GM18520 (cell line): ENCODE measurements at regions not wholly inside any gene's neighbourhood (a gene's known extent, or its start where the extent isn't known, plus 50 kb on each side); places are given as distances from the start of the nearest gene placed in this dataset.

Experiments
- ATAC-seq: cut with Tn5 transposase; IDR thresholded peaks from one replicate; pipeline ENCODE4 v1.9.1; 2021; ENCODE audit not compliant: unreplicated experiment

GRCh38 chr4:24303926-24304325 is 280.4 kb downstream of the DHX15 start:
- ATAC-seq, result no peak

DNA sequence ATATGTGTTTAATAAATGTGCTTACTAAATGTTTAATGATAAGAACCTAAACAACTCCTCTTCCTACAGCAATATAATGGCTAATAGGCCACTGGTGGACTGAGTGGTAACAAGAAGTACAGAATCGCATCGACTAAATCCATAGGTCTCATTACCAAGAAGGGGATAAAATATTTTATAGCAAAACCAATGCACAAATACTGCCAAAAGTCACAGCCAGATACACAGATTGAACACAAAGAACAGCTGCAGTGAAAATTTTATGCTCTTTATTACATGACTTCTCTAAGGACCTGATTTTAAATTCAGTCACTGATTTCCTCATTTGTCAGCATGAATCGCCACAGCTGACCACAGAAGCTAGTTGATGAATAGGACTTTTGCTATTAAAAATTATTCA is 285.4 kb downstream of the DHX15 start:
- ATAC-seq, result no peak

DNA sequence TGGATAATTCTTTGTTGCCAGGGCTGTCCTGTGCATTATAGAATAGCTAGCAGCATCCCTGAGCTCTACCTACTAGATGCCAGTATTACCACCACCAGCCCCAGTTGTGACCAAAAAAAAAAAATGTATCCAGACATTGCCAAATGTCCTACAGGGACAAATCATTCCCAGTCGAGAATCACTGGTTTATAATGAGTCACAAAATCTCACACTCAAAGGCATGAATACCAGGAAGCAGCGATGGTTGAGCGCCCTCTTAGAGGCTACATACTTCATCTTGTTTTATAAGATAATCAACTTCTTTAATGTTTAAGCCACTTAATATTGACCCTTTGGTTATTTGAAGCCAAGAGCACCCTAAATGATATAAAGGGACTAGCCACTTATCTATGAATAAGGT is 297.3 kb downstream of the DHX15 start:
- ATAC-seq, result no peak

GRCh38 chr4:24285759-24286158 is 298.6 kb downstream of the DHX15 start:
- ATAC-seq, result no peak

GRCh38 chr4:24282446-24282845 is 301.9 kb downstream of the DHX15 start:
- ATAC-seq, result no peak

- ATAC-seq, result no peak
These were observed 304.4 kb downstream of the DHX15 start for GRCh38 chr4:24279911-24280375.

GRCh38 chr4:24279469-24279868 is 304.9 kb downstream of the DHX15 start:
- no peak for ATAC-seq

GRCh38 chr4:24278693-24279092 is 305.7 kb downstream of the DHX15 start:
- ATAC-seq, result no peak

DNA sequence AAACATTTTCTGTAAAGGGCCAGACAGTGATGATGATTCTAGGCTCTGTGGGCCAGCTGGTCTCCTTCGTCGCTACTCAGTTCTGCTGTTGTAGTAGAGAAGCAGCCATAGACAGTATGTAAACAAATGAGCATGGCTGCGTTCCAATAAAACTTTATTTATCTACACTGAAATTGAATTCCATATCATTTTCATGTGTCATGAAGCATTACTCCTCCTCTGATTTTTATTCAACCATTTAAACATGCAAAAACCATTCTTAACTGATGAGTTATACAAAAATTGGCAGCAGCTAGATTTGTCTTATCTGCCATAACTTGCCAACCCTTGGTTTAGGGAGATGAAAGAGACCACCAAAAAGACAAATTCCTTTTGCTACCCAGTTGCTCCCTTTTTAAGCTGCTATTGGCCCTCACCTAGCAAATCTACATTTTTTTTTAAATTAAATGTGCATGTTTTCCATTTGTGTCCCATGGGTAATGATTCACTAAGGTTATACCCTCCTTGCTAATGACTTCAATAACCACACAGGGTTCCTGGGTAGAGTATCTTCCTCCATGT is 309.9 kb downstream of the DHX15 start:
- no peak for ATAC-seq

DNA sequence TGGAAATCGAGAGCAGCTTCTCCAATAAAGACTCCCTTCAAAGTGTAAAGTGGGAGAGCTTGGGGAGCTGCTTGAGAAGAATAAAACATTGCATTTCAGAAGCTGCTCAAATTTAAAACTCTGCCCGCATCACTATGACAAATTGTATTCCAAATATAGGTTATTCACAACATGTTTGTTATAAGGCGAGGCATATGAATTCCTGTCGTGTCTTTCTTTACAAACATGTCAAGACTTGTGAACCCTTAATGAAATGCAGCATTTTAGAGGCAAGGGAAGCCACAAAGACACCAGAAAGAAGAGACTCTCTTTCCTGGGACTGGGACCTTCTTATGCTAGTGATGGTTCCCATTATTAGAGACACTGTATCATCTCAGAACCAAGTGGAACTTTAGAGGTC is 311.2 kb downstream of the DHX15 start:
- no peak for ATAC-seq

GRCh38 chr4:24266951-24267722 is 317.2 kb downstream of the DHX15 start:
- ATAC-seq, result no peak

DNA sequence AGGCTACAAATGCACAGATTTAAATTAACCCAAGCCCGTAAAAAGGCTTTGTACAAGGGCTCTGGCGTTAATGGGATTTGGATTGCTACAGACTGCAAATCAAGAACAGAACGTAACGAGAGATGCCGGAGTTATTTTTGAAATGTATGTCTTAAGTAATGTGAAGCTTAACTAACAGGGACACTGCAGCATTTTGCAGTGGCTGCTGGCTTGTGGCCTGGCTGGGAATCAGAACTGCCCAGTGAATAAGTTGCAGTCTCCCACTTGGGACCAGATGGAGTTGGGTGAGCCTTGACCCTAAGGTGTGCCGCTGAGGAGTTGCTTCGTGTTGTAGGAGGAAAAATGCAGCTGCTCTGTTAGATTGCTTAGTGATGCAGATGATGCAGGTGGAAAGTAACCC is 318.4 kb downstream of the DHX15 start:
- ATAC-seq, result no peak

- no peak for ATAC-seq
These were observed 321.7 kb downstream of the DHX15 start for GRCh38 chr4:24262616-24263015.

GRCh38 chr4:24262084-24262483 is 322.3 kb downstream of the DHX15 start:
- no peak for ATAC-seq

- ATAC-seq, result no peak
These were observed 323.3 kb downstream of the DHX15 start for GRCh38 chr4:24260923-24261564.

DNA sequence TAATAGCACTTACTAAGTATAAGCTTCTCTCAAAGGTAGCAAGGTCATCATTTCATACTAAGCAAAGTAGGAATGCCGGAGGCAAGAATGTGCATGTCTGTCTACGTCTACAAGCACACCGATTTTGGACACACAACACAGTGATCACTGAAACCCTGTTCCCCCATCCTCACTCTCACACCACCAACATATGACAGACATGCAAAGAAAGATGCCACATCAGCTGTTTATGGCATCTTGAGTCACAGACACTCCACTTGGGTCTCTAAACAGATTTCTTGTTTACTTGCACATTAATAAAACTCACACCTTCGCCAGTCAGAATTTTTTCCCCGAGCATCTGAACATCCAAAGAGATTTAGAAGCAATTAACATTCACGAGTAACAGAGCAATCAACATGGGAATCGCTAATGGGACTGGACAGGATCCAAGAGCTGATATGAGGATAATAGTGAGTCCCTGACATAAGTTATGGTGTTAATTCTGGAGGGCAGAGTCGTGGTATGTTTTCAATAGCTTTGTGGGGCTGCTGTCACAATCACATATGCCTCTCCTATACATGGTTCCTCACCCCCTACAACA is 324.1 kb downstream of the DHX15 start:
- ATAC-seq, result no peak

DNA sequence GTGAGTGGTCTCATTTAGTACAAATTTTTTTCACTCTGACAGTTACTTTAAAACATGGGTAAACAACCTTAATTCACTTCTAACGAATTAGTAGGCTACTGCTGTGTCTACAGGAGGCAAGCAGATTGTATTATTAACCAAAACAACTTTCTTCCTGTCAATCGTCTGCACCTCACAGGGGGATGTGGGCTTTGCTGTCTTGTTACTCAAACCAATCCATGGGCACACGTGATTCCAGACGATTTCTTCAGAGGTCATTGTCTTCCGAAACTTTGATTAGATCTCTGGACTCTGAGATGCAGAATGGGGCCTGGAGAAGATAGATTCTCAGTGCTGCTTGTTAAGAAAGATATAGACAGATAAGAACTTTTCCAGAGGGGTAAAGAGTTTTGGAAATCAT is 327.8 kb downstream of the DHX15 start:
- ATAC-seq, result no peak

DNA sequence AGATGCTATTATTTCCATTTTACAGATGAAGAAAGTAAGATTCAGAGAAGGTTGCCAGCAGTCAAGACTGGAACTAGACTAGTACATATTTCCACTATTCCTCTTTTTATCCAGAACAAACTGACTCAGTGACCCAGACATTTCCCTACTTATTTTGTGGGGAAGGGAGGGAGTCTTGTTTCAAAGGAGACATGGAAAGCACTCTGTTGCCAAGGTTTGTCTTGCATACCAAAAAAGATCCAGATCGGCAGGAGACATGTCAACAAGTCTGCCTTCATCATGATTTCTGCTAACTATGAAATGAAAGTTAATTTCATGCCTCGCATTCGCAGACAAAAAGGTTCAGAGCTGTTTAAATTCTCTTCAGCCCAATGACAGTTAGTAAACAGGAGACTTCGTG is 328.3 kb downstream of the DHX15 start:
- no peak for ATAC-seq

DNA sequence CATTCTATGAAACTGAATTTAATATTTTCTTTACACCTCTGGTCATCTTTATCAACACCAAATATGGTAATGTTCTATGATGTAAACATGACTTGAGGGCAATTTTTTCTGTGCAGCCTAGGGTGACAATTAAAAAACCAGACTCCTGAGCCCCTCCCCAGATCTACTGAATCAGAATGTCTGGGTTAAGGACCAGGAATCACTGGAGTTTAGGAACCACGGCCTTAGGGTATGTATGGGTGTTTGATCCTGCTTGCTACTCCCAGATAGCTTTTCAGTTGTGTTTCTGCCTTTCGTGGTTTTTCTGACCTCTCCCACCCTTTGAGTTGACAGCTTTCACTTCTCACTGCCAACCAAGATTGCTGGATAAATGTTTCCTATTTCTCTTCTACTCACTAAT is 332.2 kb downstream of the DHX15 start:
- ATAC-seq, result no peak

DNA sequence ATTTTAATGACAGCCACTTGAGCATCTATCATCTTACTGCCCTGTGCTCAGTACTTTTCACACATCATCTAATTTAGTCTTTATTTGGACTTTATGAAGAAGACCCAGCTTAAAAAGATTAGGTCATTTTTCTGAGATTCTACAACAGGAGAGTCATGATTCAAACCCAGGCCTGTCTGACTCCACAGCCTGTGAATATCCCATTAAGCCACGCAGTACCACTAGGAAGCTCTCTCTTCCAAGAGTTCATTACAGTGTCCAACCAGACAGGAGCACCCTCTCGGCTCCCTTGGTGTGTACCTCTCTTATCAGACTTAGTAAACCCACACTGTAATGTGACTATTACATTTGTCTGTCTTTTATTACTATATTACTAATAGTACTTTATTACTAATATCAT is 332.8 kb downstream of the DHX15 start:
- no peak for ATAC-seq

DNA sequence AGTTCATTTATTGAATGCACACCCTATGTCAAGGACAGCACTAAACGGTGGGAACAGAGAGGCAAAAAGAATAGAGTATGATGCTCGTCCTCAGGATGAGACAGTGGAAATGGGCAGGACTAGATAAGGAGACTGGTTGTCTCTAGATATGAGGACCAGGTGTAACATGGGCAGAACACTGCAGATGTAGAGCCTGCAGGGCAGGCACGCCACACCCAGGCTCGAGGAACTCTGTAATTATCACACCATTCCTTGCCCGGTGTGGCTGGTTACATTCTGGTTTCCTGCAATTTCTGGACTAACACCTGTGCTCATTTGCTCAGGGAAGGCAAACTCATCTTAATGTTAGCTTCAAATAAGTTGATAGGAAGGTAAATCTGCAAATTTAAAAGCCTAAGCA is 334.4 kb downstream of the DHX15 start:
- ATAC-seq, result no peak
